KOPT-K1 (cell line): ENCODE measurements at regions not wholly inside any gene's neighbourhood (a gene's known extent, or its start where the extent isn't known, plus 50 kb on each side); places are given as distances from the start of the nearest gene placed in this dataset.
"Not testable (repeated sequence)": the region's sequence is repeated elsewhere in the genome, so short reads cannot be mapped to it uniquely, and the experiment has no call there.

Source experiments
- H3K27ac ChIP-seq: fragments of 200-600 bp; sonication (generic); 2 replicates; pipeline ENCODE4 v1.5.1; 2016; ENCODE audit warnings: antibody characterized with exemption, mild to moderate bottlenecking, low read depth, low read length; ENCODE audit not compliant: poor library complexity, severe bottlenecking
- H3K36me3 ChIP-seq: fragments of 200-600 bp; sonication (generic); 2 replicates; pipeline ENCODE4 v1.5.1; 2017; ENCODE audit warnings: antibody characterized with exemption, mild to moderate bottlenecking, low read length, moderate library complexity; ENCODE audit not compliant: insufficient read depth
- H3K9me3 ChIP-seq: fragments of 200-600 bp; sonication (generic); 2 replicates; pipeline ENCODE4 v1.5.1; 2017; ENCODE audit warnings: antibody characterized with exemption, low read length, mild to moderate bottlenecking; ENCODE audit not compliant: insufficient read depth, poor library complexity, severe bottlenecking

- not testable (repeated sequence) for H3K36me3 ChIP-seq, H3K9me3 ChIP-seq, H3K27ac ChIP-seq
Measured at GRCh38 chr6:26720663-26721218, 61.2 kb upstream of the ZNF322 start.

- H3K27ac ChIP-seq, H3K36me3 ChIP-seq, H3K9me3 ChIP-seq: not testable (repeated sequence)
Measured at GRCh38 chr6:26730019-26730766, 70.6 kb upstream of the ZNF322 start.

- H3K36me3 ChIP-seq = not testable (repeated sequence)
Measured at GRCh38 chr6:26734776-26735472, 75.4 kb upstream of the ZNF322 start.

GRCh38 chr6:26739811-26740210 lies 80.3 kb upstream of the ZNF322 start:
- Histone ChIP-seq H3K36me3 (no peaks in the 10 kb centered on the region), H3K9me3 (peaks cover 22% of the 10 kb centered on the region), H3K27ac (no peak overlapping the region)

More at GRCh38 chr6:26734776-26735472, 75.4 kb upstream of the ZNF322 start:
- H3K27ac ChIP-seq, H3K9me3 ChIP-seq: not testable (repeated sequence)

GRCh38 chr6:26743157-26743821 lies 83.7 kb upstream of the ZNF322 start:
- Histone ChIP-seq H3K9me3 (peaks cover 22% of the 10 kb centered on the region), H3K27ac (no peak overlapping the region), H3K36me3 (no peaks in the 10 kb centered on the region)

- Histone ChIP-seq H3K27ac (no peak overlapping the region), H3K9me3 (peaks cover 22% of the 10 kb centered on the region), H3K36me3 (no peaks in the 10 kb centered on the region)
Measured at GRCh38 chr6:26743941-26744699, 84.6 kb upstream of the ZNF322 start.

- H3K27ac ChIP-seq, H3K36me3 ChIP-seq: not testable (repeated sequence)
- peaks cover 16% of the 10 kb centered on the region for H3K9me3 ChIP-seq
Measured at GRCh38 chr6:26744837-26745282, 85.3 kb upstream of the ZNF322 start.

- not testable (repeated sequence) for H3K27ac ChIP-seq, H3K9me3 ChIP-seq
Measured at GRCh38 chr6:26745964-26746363, 86.4 kb upstream of the ZNF322 start.

GRCh38 chr6:26749126-26749758 lies 89.7 kb upstream of the ZNF322 start:
- not testable (repeated sequence) for H3K27ac ChIP-seq, H3K36me3 ChIP-seq, H3K9me3 ChIP-seq

More at GRCh38 chr6:26745964-26746363, 86.4 kb upstream of the ZNF322 start:
- not testable (repeated sequence) for H3K36me3 ChIP-seq

GRCh38 chr6:26749759-26750126 lies 90.2 kb upstream of the ZNF322 start:
- not testable (repeated sequence) for H3K36me3 ChIP-seq, H3K27ac ChIP-seq, H3K9me3 ChIP-seq

- H3K9me3 ChIP-seq = no peaks in the 10 kb centered on the region
- no peak overlapping the region for H3K27ac ChIP-seq
- no peaks in the 10 kb centered on the region for H3K36me3 ChIP-seq
Measured at GRCh38 chr6:26754212-26754611, 94.7 kb upstream of the ZNF322 start.

GRCh38 chr6:26754801-26755200 lies 95.3 kb upstream of the ZNF322 start:
- not testable (repeated sequence) for H3K9me3 ChIP-seq, H3K27ac ChIP-seq, H3K36me3 ChIP-seq

- H3K9me3 ChIP-seq, H3K36me3 ChIP-seq, H3K27ac ChIP-seq: not testable (repeated sequence)
Measured at GRCh38 chr6:26756067-26756805, 96.7 kb upstream of the ZNF322 start.
